KMS-11 (cell line): ENCODE measurements at regions not wholly inside any gene's neighbourhood (a gene's known extent, or its start where the extent isn't known, plus 50 kb on each side); places are given as distances from the start of the nearest gene placed in this dataset.

Source experiments
- H2AFZ ChIP-seq: fragments of 200-600 bp; sonication (generic); 2 replicates; pipeline ENCODE4 v1.6.1; 2016; ENCODE audit warnings: antibody characterized with exemption, mixed run types, low read depth
- H3K27ac ChIP-seq: fragments of 200-600 bp; sonication (generic); 2 replicates; pipeline ENCODE4 v1.6.1; 2016; ENCODE audit warnings: mild to moderate bottlenecking, mixed run types
- H3K27me3 ChIP-seq: fragments of 200-600 bp; sonication (generic); 2 replicates; pipeline ENCODE4 v1.6.1; 2017; ENCODE audit warnings: mild to moderate bottlenecking, low read depth, mixed run types, moderate library complexity; ENCODE audit not compliant: insufficient read depth
- H3K36me3 ChIP-seq: fragments of 200-600 bp; sonication (generic); 2 replicates; pipeline ENCODE4 v1.6.1; 2017; ENCODE audit warnings: mild to moderate bottlenecking, mixed run types; ENCODE audit not compliant: insufficient read depth
- H3K4me1 ChIP-seq: fragments of 200-600 bp; sonication (generic); 2 replicates; pipeline ENCODE4 v1.6.1; 2016; ENCODE audit warnings: mild to moderate bottlenecking, low read depth, mixed run types; ENCODE audit not compliant: poor library complexity, severe bottlenecking
- H3K4me2 ChIP-seq: fragments of 200-600 bp; sonication (generic); 2 replicates; pipeline ENCODE4 v1.7.0; 2016; ENCODE audit warnings: mild to moderate bottlenecking, mixed run types
- H3K4me3 ChIP-seq: fragments of 200-600 bp; sonication (generic); IDR thresholded peaks from 2 replicates; pipeline ENCODE4 v1.6.1; 2017; ENCODE audit warnings: low read depth, low read length, mixed read lengths; ENCODE audit not compliant: insufficient read depth
- H3K79me2 ChIP-seq: fragments of 200-600 bp; sonication (generic); 2 replicates; pipeline ENCODE4 v1.6.1; 2016; ENCODE audit warnings: low read depth, mixed run types; ENCODE audit not compliant: insufficient read depth
- H3K9ac ChIP-seq: fragments of 200-600 bp; sonication (generic); 2 replicates; pipeline ENCODE4 v1.6.1; 2016; ENCODE audit warnings: mild to moderate bottlenecking, mixed run types
- H4K20me1 ChIP-seq: fragments of 200-600 bp; sonication (generic); 2 replicates; pipeline ENCODE4 v1.6.1; 2016; ENCODE audit warnings: mild to moderate bottlenecking, mixed run types; ENCODE audit not compliant: insufficient read depth
- TF ChIP-seq, protein P1 (sequence below): fragments of 200-600 bp; sonication (generic); conservative IDR thresholded peaks from 2 replicates; pipeline ENCODE4 v1.6.1; 2017; ENCODE audit warnings: low read depth, mild to moderate bottlenecking, antibody characterized with exemption, low read length, moderate library complexity, mixed read lengths

- Histone ChIP-seq H3K4me2 (no peak overlapping the region), H4K20me1 (no peaks in the 10 kb centered on the region), H2AFZ (no peak overlapping the region), H3K27ac (no peak overlapping the region), H3K4me1 (no peaks in the 10 kb centered on the region), H3K79me2 (no peaks in the 10 kb centered on the region), H3K4me3 (no peak overlapping the region), H3K27me3 (no peaks in the 10 kb centered on the region), H3K36me3 (no peaks in the 10 kb centered on the region), H3K9ac (no peak overlapping the region)
- TF ChIP-seq, protein P1, sequence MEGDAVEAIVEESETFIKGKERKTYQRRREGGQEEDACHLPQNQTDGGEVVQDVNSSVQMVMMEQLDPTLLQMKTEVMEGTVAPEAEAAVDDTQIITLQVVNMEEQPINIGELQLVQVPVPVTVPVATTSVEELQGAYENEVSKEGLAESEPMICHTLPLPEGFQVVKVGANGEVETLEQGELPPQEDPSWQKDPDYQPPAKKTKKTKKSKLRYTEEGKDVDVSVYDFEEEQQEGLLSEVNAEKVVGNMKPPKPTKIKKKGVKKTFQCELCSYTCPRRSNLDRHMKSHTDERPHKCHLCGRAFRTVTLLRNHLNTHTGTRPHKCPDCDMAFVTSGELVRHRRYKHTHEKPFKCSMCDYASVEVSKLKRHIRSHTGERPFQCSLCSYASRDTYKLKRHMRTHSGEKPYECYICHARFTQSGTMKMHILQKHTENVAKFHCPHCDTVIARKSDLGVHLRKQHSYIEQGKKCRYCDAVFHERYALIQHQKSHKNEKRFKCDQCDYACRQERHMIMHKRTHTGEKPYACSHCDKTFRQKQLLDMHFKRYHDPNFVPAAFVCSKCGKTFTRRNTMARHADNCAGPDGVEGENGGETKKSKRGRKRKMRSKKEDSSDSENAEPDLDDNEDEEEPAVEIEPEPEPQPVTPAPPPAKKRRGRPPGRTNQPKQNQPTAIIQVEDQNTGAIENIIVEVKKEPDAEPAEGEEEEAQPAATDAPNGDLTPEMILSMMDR: no peak
Measured at GRCh38 chr10:78838141-78838657, 230.6 kb upstream of the ZMIZ1 start.

DNA sequence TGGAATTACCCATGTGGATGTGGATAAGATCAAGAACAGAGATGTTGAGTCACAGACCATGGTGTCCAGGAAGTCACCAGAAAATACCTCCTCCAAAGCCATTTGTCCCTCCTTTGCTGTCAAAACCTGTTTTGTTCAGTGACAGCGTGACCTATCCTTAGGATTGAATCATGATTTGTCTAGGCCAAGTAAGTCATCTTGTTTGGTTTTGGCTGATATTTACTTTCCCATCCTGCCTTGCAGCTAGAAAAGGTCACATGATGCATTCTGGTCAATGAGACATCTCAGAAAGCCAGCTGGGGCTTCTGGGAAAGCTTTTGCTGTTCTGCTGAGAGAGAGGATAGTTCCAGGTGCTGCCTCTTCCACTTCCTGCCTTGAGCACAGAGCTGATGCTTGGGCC, 225.3 kb upstream of the ZMIZ1 start:
- Histone ChIP-seq H3K9ac (no peak overlapping the region), H2AFZ (no peak overlapping the region), H3K27ac (no peak overlapping the region), H4K20me1 (no peaks in the 10 kb centered on the region), H3K27me3 (no peaks in the 10 kb centered on the region), H3K4me1 (no peaks in the 10 kb centered on the region), H3K4me3 (no peak overlapping the region), H3K4me2 (no peak overlapping the region), H3K79me2 (no peaks in the 10 kb centered on the region), H3K36me3 (no peaks in the 10 kb centered on the region)
- TF ChIP-seq, protein P1: no peak

- Histone ChIP-seq H3K79me2 (no peaks in the 10 kb centered on the region), H3K9ac (no peak overlapping the region)
Measured at GRCh38 chr10:78844960-78845607, 223.7 kb upstream of the ZMIZ1 start.

GRCh38 chr10:78846071-78846470, 222.7 kb upstream of the ZMIZ1 start:
- H4K20me1 ChIP-seq: no peaks in the 10 kb centered on the region
- H2AFZ ChIP-seq: no peak overlapping the region
- H3K4me3 ChIP-seq: no peak overlapping the region
- H3K9ac ChIP-seq: no peak overlapping the region
- H3K79me2 ChIP-seq: no peaks in the 10 kb centered on the region
- H3K27ac ChIP-seq: no peak overlapping the region
- no peaks in the 10 kb centered on the region for H3K27me3 ChIP-seq
- H3K4me2 ChIP-seq: no peak overlapping the region
- H3K4me1 ChIP-seq: no peaks in the 10 kb centered on the region
- TF ChIP-seq, protein P1: no peak
- no peaks in the 10 kb centered on the region for H3K36me3 ChIP-seq

More at GRCh38 chr10:78844960-78845607, 223.7 kb upstream of the ZMIZ1 start:
- Histone ChIP-seq H3K4me3 (no peak overlapping the region), H3K27me3 (no peaks in the 10 kb centered on the region), H3K27ac (no peak overlapping the region), H3K4me1 (no peaks in the 10 kb centered on the region), H3K36me3 (no peaks in the 10 kb centered on the region), H3K4me2 (no peak overlapping the region), H2AFZ (no peak overlapping the region), H4K20me1 (no peaks in the 10 kb centered on the region)
- TF ChIP-seq, protein P1: no peak
